ENCODE measurements at regions not wholly inside any gene's neighbourhood (a gene's known extent, or its start where the extent isn't known, plus 50 kb on each side); places are given as distances from the start of the nearest gene placed in this dataset.

- no peak for TF ChIP-seq CTCF (IDR thresholded peaks at IDR 0.05 in 4 of 5, conservative IDR thresholded peaks at IDR 0.05 in 1 of 5)
- no peak for TF ChIP-seq POLR2A (IDR thresholded peaks at IDR 0.05)
These were observed 324.5 kb upstream of the ZNF608 start for GRCh38 chr5:125070961-125071360.

All from gastrocnemius medialis (tissue), 4 donors.